HepG2 (cell line): ENCODE measurements at regions not wholly inside any gene's neighbourhood (a gene's known extent, or its start where the extent isn't known, plus 50 kb on each side); places are given as distances from the start of the nearest gene placed in this dataset.

Experiments used
- ATAC-seq: fragments of 200-7000 bp; cut with Tn5 transposase; 3 replicates; pipeline ENCODE4 v1.9.1; 2020; ENCODE audit warnings: mild to moderate bottlenecking, moderate library complexity
- BruUV-seq: library from RNA; stranded (reverse); fragments of 400-500 nt; replicated peaks from 2 replicates; lab custom pipeline; 2021; lab: Mats Ljungman, UMichigan
- CTCF ChIA-PET: fragments of 300-600 bp; formaldehyde crosslinking; extraction: SDS; loops from one replicate; lab custom pipeline; 2021; ENCODE audit warnings: low total read pairs, inconsistent platforms, low intra/inter-chr PET ratio; lab: Yijun Ruan, JAX
- POLR2A ChIA-PET: fragments of 350-600 bp; sonication (Branson Sonifier 250); formaldehyde crosslinking; loops from one replicate; lab custom pipeline; 2020; ENCODE audit warnings: antibody characterized with exemption, inconsistent platforms; lab: Yijun Ruan, JAX
- DNase-seq: peaks from one replicate; pipeline ENCODE4 v3.0.0-alpha.2; 2015; ENCODE audit warnings: low spot score
- FAIRE-seq: peaks from 3 replicates; lab custom pipeline; 2011; peaks lifted over from hg19 to GRCh38; lab: Jason Lieb, UNC
- H2AFZ ChIP-seq: one replicate; pipeline ENCODE4 v1.6.1; 2011; ENCODE audit warnings: low read length, inconsistent platforms
- H3K27ac ChIP-seq: fragments of 300-600 bp; 3 replicates; pipeline ENCODE4 v1.8.0; 2011; ENCODE audit warnings: mixed run types, mild to moderate bottlenecking, mixed read lengths, low read length, inconsistent platforms; ENCODE audit not compliant: insufficient read depth; ENCODE audit errors: extremely low read length
- H3K27me3 ChIP-seq, 2 experiments: fragments of 200-600 bp in 1 of 2; 2 replicates in 1 of 2; 3 replicates in 1 of 2; pipeline versions ENCODE4 v1.6.0 to v1.8.0; 2011; ENCODE audit warnings: low read length in 2 of 2, mild to moderate bottlenecking in 2 of 2, moderate library complexity in 2 of 2, inconsistent platforms in 1 of 2; ENCODE audit not compliant: insufficient read depth in 2 of 2, control insufficient read depth in 1 of 2
- H3K36me3 ChIP-seq, 2 experiments: fragments of 200-600 bp in 1 of 2; replicated peaks in 1 of 2; 2 replicates in 1 of 2; 3 replicates in 1 of 2; pipeline versions ENCODE4 v1.5.1 to v1.8.0; 2011; ENCODE audit warnings: low read length in 2 of 2, inconsistent platforms in 1 of 2; ENCODE audit not compliant: insufficient read depth in 2 of 2, control insufficient read depth in 1 of 2
- H3K4me1 ChIP-seq: 2 replicates; pipeline ENCODE4 v1.5.1; 2012; ENCODE audit warnings: low read length, inconsistent platforms; ENCODE audit not compliant: insufficient read depth
- H3K4me2 ChIP-seq: 2 replicates; pipeline ENCODE4 v1.6.0; 2011; ENCODE audit warnings: low read depth, low read length, inconsistent platforms
- H3K4me3 ChIP-seq, 3 experiments: fragments of 200-600 bp in 1 of 3; sonication (generic), shearing (Covaris generic) in 1 of 3; replicated peaks in 1 of 3; 2 replicates each; pipeline ENCODE4 v1.5.1; 2011 to 2016; ENCODE audit warnings: low read length in 3 of 3, inconsistent platforms in 2 of 3, low read depth in 2 of 3, mild to moderate bottlenecking in 2 of 3, control low read depth in 1 of 3, mixed read lengths in 1 of 3; ENCODE audit not compliant: insufficient read depth in 1 of 3
- H3K79me2 ChIP-seq: one replicate; pipeline ENCODE4 v1.6.1; 2011; ENCODE audit warnings: low read length, inconsistent platforms; ENCODE audit not compliant: insufficient read depth
- H3K9ac ChIP-seq: 2 replicates; pipeline ENCODE4 v1.6.0; 2011; ENCODE audit warnings: mild to moderate bottlenecking, low read depth, low read length, inconsistent platforms; ENCODE audit not compliant: insufficient read depth
- H3K9me3 ChIP-seq: 2 replicates; pipeline ENCODE4 v1.5.1; 2012; ENCODE audit warnings: mild to moderate bottlenecking, low read length
- H4K20me1 ChIP-seq: 2 replicates; pipeline ENCODE4 v1.6.0; 2011; ENCODE audit warnings: inconsistent platforms, mild to moderate bottlenecking, low read length, moderate library complexity; ENCODE audit not compliant: insufficient read depth
- EP300 ChIP-seq, 3 experiments: sonication (generic) in 1 of 3; formaldehyde crosslinking in 1 of 3; IDR thresholded peaks; 2 replicates each; pipeline versions ENCODE4 v1.5.1 to v1.6.1; 2011 to 2020; ENCODE audit warnings: low read depth in 2 of 3, low read length in 2 of 3, borderline replicate concordance in 1 of 3, improper control_type of control experiment in 1 of 3, mild to moderate bottlenecking in 1 of 3, missing genetic modification reagents in 1 of 3, moderate library complexity in 1 of 3
- FOXP1 ChIP-seq, 2 experiments: fragments of 450-650 bp in 1 of 2; IDR thresholded peaks; 2 replicates each; pipeline ENCODE4 v1.6.1; 2017 to 2018; ENCODE audit warnings: antibody characterized with exemption in 1 of 2
- NR2F2 ChIP-seq: IDR thresholded peaks from 2 replicates; pipeline ENCODE4 v1.6.1; 2012; ENCODE audit warnings: low read depth, inconsistent platforms, borderline replicate concordance
- NR2F6 ChIP-seq, 2 experiments: IDR thresholded peaks; 2 replicates each; pipeline ENCODE4 v1.6.1; 2016; ENCODE audit warnings: antibody characterized with exemption in 1 of 2, mild to moderate bottlenecking in 1 of 2
- RERE ChIP-seq: IDR thresholded peaks from 2 replicates; pipeline ENCODE4 v1.6.1; 2016; ENCODE audit warnings: low read depth, missing genetic modification reagents, missing compliant biosample characterization
- SMC3 ChIP-seq: IDR thresholded peaks from 2 replicates; pipeline ENCODE4 v1.6.1; 2011; ENCODE audit warnings: low read length, improper control_type of control experiment
- SOX6 ChIP-seq, 2 experiments: fragments of 450-650 bp in 1 of 2; sonication (generic) in 1 of 2; formaldehyde crosslinking in 1 of 2; IDR thresholded peaks; 2 replicates each; pipeline versions ENCODE4 v1.4.0 to v1.6.1; 2017 to 2020; ENCODE audit warnings: antibody characterized with exemption in 1 of 2, mild to moderate bottlenecking in 1 of 2, missing genetic modification reagents in 1 of 2
- TBX2 ChIP-seq: sonication (generic); formaldehyde crosslinking; IDR thresholded peaks from 2 replicates; pipeline ENCODE4 v1.5.0; 2020; ENCODE audit warnings: missing genetic modification reagents, mild to moderate bottlenecking, borderline replicate concordance
- TCF7 ChIP-seq: sonication (generic); IDR thresholded peaks from 2 replicates; pipeline ENCODE4 v1.6.1; 2016; ENCODE audit warnings: antibody characterized with exemption, low read depth
- ZBTB20 ChIP-seq: sonication (generic); formaldehyde crosslinking; IDR thresholded peaks from 2 replicates; pipeline ENCODE4 v1.8.1; 2023; ENCODE audit warnings: missing genetic modification reagents, low read depth, mild to moderate bottlenecking, borderline replicate concordance
- ZNF598 ChIP-seq: sonication (generic); formaldehyde crosslinking; IDR thresholded peaks from 2 replicates; pipeline ENCODE4 v1.5.1; 2020; ENCODE audit warnings: mild to moderate bottlenecking, missing genetic modification reagents, borderline replicate concordance
- ZNF609 ChIP-seq: sonication (generic); formaldehyde crosslinking; IDR thresholded peaks from 2 replicates; pipeline ENCODE4 v1.4.0; 2020; ENCODE audit warnings: mild to moderate bottlenecking, missing genetic modification reagents, borderline replicate concordance
- WGBS: methylation state at CpG from one replicate; pipeline ENCODE4 v1.1.6; 2017; ENCODE audit warnings: low lambda C conversion rate; 5-methylcytosine and 5-hydroxymethylcytosine counted together
- in situ Hi-C: cut with HindIII; loops from 2 replicates; pipeline ENCODE4 v1.10.0; 2017; ENCODE audit warnings: low pct_unique_long_range_greater_than_20kb; ENCODE audit not compliant: extremely low pct_ligation_motif_present
- intact Hi-C: fragments of 100-400 bp; cut with micrococcal nuclease; formaldehyde crosslinking; loops from one replicate; pipeline ENCODE4 v1.10.0; 2022; ENCODE audit not compliant: unreplicated experiment

GRCh38 chr15:93954985-93955571 lies 276.3 kb upstream of the MCTP2 start:
- intact Hi-C loops: no loop called here
- TF ChIP-seq EP300 (IDR thresholded peaks at IDR 0.05; ENCODE audit: low read depth in 2 of 2, low read length in 2 of 2) (peak in 1 of 2 experiments; percentile 37; a peak in 1 of 4 replicates), EP300 (CRISPR knock-in tag; IDR thresholded peaks at IDR 0.05; ENCODE audit: borderline replicate concordance) (no peak), SOX6 (IDR thresholded peaks at IDR 0.05) (no peak), SOX6 (CRISPR knock-in tag; IDR thresholded peaks at IDR 0.05) (peak; percentile 34; the same call in 1 of the 2 replicates), TCF7 (peak; percentile 35; the same call in 1 of the 2 replicates), NR2F2 (peak; percentile 29; the same call in 1 of the 2 replicates), RERE (CRISPR knock-in tag) (0 out of 2 replicates have a peak, but pooled peaks have one; percentile 24), NR2F6 (IDR thresholded peaks at IDR 0.05) (peak; percentile 47; the same call in 1 of the 2 replicates), NR2F6 (CRISPR knock-in tag; IDR thresholded peaks at IDR 0.05) (no peak), ZNF598 (CRISPR knock-in tag) (no peak), FOXP1 (IDR thresholded peaks at IDR 0.05) (no peak), FOXP1 (CRISPR knock-in tag; IDR thresholded peaks at IDR 0.05) (0 out of 2 replicates have a peak, but pooled peaks have one; percentile 31), ZNF609 (peak; percentile 63), TBX2 (CRISPR knock-in tag) (peak; percentile 30; the same call in 1 of the 2 replicates), ZBTB20 (0 out of 2 replicates have a peak, but pooled peaks have one; percentile 28), SMC3 (no peak)

More at GRCh38 chr15:93954985-93955571, 276.3 kb upstream of the MCTP2 start:
- no peak overlapping the region for H3K4me2 ChIP-seq
- H3K9me3 ChIP-seq: no peaks in the 10 kb centered on the region
- H3K36me3 ChIP-seq: no peaks in the 10 kb centered on the region
- H3K4me3 ChIP-seq: no peak overlapping the region
- WGBS: under 1% methylated on average over 8 of the region's 8 CpGs
- CTCF ChIA-PET: no interaction called here
- FAIRE-seq (peak; percentile 50), ATAC-seq (peak; percentile 94), DNase-seq (peak; percentile 45)
- no TSS peak for BruUV-seq
- H3K27me3 ChIP-seq: no peaks in the 10 kb centered on the region
- H3K4me1 ChIP-seq: peaks cover 13% of the 10 kb centered on the region
- H4K20me1 ChIP-seq: no peaks in the 10 kb centered on the region
- POLR2A ChIA-PET: no interaction called here
- H2AFZ ChIP-seq: no peak overlapping the region
- in situ Hi-C loops: no loop called here
- no peaks in the 10 kb centered on the region for H3K79me2 ChIP-seq
- no peak overlapping the region for H3K27ac ChIP-seq
- no peak overlapping the region for H3K9ac ChIP-seq
